GM12878 (cell line): ENCODE measurements at regions not wholly inside any gene's neighbourhood (a gene's known extent, or its start where the extent isn't known, plus 50 kb on each side); places are given as distances from the start of the nearest gene placed in this dataset.

Experiments
- CBX3 ChIP-seq: fragments of 200-600 bp; sonication (generic); IDR thresholded peaks from 2 replicates; pipeline ENCODE4 v1.6.1; 2016; ENCODE audit warnings: low read depth, borderline replicate concordance
- WRNIP1 ChIP-seq: IDR thresholded peaks from 2 replicates; pipeline ENCODE4 v1.6.1; 2011; ENCODE audit warnings: low read depth, low read length, improper control_type of control experiment, borderline replicate concordance
- ZSCAN29 ChIP-seq: fragments of 450-650 bp; IDR thresholded peaks from 2 replicates; pipeline ENCODE4 v1.6.1; 2017; ENCODE audit warnings: mild to moderate bottlenecking, moderate library complexity
- TF ChIP-seq, protein P1 (sequence below), 3 experiments: IDR thresholded peaks in 2 of 3; conservative IDR thresholded peaks in 1 of 3; 2 replicates each; pipeline ENCODE4 v1.5.1; 2011; ENCODE audit warnings: low read depth in 3 of 3, low read length in 3 of 3, mild to moderate bottlenecking in 3 of 3, control low read depth in 2 of 3, moderate library complexity in 2 of 3, inconsistent platforms in 1 of 3, mixed read lengths in 1 of 3; ENCODE audit not compliant: control insufficient read depth in 2 of 3, insufficient read depth in 1 of 3; ENCODE audit errors: extremely low read depth in 1 of 3

DNA sequence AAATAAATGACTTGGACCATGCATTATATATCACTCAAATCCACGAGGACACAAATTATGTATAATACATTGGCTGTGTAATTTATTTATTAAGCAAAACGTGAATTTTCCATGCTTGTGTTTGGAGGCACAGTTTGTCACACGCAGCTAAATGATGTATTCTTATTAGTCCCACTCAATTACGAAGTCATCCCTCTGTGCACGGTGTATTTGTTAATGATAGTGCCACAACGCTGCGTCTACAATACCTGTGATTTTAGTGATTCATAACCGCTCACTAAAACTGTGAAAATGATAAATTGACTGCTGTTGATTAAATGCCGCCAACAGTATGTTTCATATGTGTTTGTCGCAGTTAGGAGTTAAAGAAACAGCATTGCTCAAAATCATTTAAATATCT is 358.3 kb downstream of the ZNF516 start:
- TF ChIP-seq ZSCAN29, result no peak
- TF ChIP-seq CBX3, result no peak
- TF ChIP-seq, protein P1, sequence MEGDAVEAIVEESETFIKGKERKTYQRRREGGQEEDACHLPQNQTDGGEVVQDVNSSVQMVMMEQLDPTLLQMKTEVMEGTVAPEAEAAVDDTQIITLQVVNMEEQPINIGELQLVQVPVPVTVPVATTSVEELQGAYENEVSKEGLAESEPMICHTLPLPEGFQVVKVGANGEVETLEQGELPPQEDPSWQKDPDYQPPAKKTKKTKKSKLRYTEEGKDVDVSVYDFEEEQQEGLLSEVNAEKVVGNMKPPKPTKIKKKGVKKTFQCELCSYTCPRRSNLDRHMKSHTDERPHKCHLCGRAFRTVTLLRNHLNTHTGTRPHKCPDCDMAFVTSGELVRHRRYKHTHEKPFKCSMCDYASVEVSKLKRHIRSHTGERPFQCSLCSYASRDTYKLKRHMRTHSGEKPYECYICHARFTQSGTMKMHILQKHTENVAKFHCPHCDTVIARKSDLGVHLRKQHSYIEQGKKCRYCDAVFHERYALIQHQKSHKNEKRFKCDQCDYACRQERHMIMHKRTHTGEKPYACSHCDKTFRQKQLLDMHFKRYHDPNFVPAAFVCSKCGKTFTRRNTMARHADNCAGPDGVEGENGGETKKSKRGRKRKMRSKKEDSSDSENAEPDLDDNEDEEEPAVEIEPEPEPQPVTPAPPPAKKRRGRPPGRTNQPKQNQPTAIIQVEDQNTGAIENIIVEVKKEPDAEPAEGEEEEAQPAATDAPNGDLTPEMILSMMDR (IDR thresholded peaks at IDR 0.05 in 2 of 3, conservative IDR thresholded peaks at IDR 0.05 in 1 of 3; ENCODE audit: control insufficient read depth in 2 of 3, extremely low read depth in 1 of 3, insufficient read depth in 1 of 3, low read depth in 3 of 3, low read length in 3 of 3), result no peak
- no peak for TF ChIP-seq WRNIP1
